ENCODE measurements at regions not wholly inside any gene's neighbourhood (a gene's known extent, or its start where the extent isn't known, plus 50 kb on each side); places are given as distances from the start of the nearest gene placed in this dataset.

GRCh38 chr6:818196-818595 lies 125.3 kb upstream of the EXOC2 start:
- Histone ChIP-seq H3K4me1 (ENCODE audit: control insufficient read depth in 1 of 2, insufficient read depth in 2 of 2, low read length in 2 of 2) (peaks cover 9 to 13% of the 10 kb centered on the region in 2 donors), H3K79me2 (ENCODE audit: insufficient read depth, low read length) (no peaks in the 10 kb centered on the region), H3K9ac (ENCODE audit: insufficient read depth, low read length, poor library complexity, severe bottlenecking) (no peak overlapping the region), H3K36me3 (replicated peaks in 1 of 2; ENCODE audit: control insufficient read depth in 1 of 2, insufficient read depth in 2 of 2, low read length in 2 of 2) (no peaks in the 10 kb centered on the region), H3K27me3 (ENCODE audit: control insufficient read depth in 2 of 2, insufficient read depth in 2 of 2, low read length in 2 of 2) (peaks cover 0 to 6% of the 10 kb centered on the region in 2 donors), H3K9me3 (replicated peaks in 1 of 2; ENCODE audit: control insufficient read depth in 1 of 2, insufficient read depth in 1 of 2, low read length in 2 of 2) (no peaks in the 10 kb centered on the region), H3K27ac (ENCODE audit: low read depth in 1 of 2, low read length in 2 of 2) (no peak overlapping the region), H3K4me2 (replicated peaks; ENCODE audit: extremely low read depth, low read length, poor library complexity, severe bottlenecking) (no peak overlapping the region), H3K4me3 (replicated peaks in 1 of 3; ENCODE audit: low read depth in 2 of 3, low read length in 3 of 3) (no peak overlapping the region), H4K20me1 (ENCODE audit: insufficient read depth, low read length) (no peaks in the 10 kb centered on the region), H2AFZ (ENCODE audit: insufficient read depth, low read depth, low read length, poor library complexity, severe bottlenecking) (no peak overlapping the region)
- H3K9me3 Mint-ChIP-seq: no peaks in the 10 kb centered on the region
- no peak overlapping the region for H3K27ac Mint-ChIP-seq
- no peak for TF ChIP-seq CTCF (IDR thresholded peaks at IDR 0.05)
- intact Hi-C loops (cut with micrococcal nuclease): no loop called here
- peaks cover 7 to 10% (median 7%) of the 10 kb centered on the region in 3 donors for H3K27me3 Mint-ChIP-seq (ENCODE audit: low read depth in 3 of 3)
- no peak for DNase-seq
- peaks cover 21% of the 10 kb centered on the region for H3K4me1 Mint-ChIP-seq
- H3K4me3 Mint-ChIP-seq: no peak overlapping the region
- peaks cover 0 to 3% of the 10 kb centered on the region in 2 donors for H3K36me3 Mint-ChIP-seq
- 95% methylated on average over 2 of the region's 2 CpGs for WGBS (ENCODE audit: insufficient coverage)

- TF ChIP-seq CTCF (IDR thresholded peaks at IDR 0.05): no peak
These were observed 123.7 kb upstream of the EXOC2 start for GRCh38 chr6:816510-817084.

More at GRCh38 chr6:816510-817084, 123.7 kb upstream of the EXOC2 start:
- WGBS (ENCODE audit: insufficient coverage): 33% methylated on average over 7 of the region's 11 CpGs
- Histone ChIP-seq H2AFZ (ENCODE audit: insufficient read depth, low read depth, low read length, poor library complexity, severe bottlenecking) (no peak overlapping the region), H3K9me3 (replicated peaks in 1 of 2; ENCODE audit: control insufficient read depth in 1 of 2, insufficient read depth in 1 of 2, low read length in 2 of 2) (no peaks in the 10 kb centered on the region), H3K36me3 (replicated peaks in 1 of 2; ENCODE audit: control insufficient read depth in 1 of 2, insufficient read depth in 2 of 2, low read length in 2 of 2) (no peaks in the 10 kb centered on the region), H4K20me1 (ENCODE audit: insufficient read depth, low read length) (no peaks in the 10 kb centered on the region), H3K27me3 (ENCODE audit: control insufficient read depth in 2 of 2, insufficient read depth in 2 of 2, low read length in 2 of 2) (peaks cover 0 to 2% of the 10 kb centered on the region in 2 donors), H3K4me3 (replicated peaks in 1 of 3; ENCODE audit: low read depth in 2 of 3, low read length in 3 of 3) (no peak overlapping the region), H3K79me2 (ENCODE audit: insufficient read depth, low read length) (no peaks in the 10 kb centered on the region), H3K4me1 (ENCODE audit: control insufficient read depth in 1 of 2, insufficient read depth in 2 of 2, low read length in 2 of 2) (peaks cover 9 to 13% of the 10 kb centered on the region in 2 donors), H3K4me2 (replicated peaks; ENCODE audit: extremely low read depth, low read length, poor library complexity, severe bottlenecking) (peak overlapping the region; percentile 20), H3K9ac (ENCODE audit: insufficient read depth, low read length, poor library complexity, severe bottlenecking) (no peak overlapping the region), H3K27ac (ENCODE audit: low read depth in 1 of 2, low read length in 2 of 2) (no peak overlapping the region)
- peaks cover 4 to 5% (median 5%) of the 10 kb centered on the region in 3 donors for H3K27me3 Mint-ChIP-seq (ENCODE audit: low read depth in 3 of 3)
- peak overlapping the region in 3 of 7 donors; percentile 19 to 62 (median 25) for H3K27ac Mint-ChIP-seq
- H3K4me1 Mint-ChIP-seq: peaks cover 21% of the 10 kb centered on the region
- peak overlapping the region; percentile 1 to 76 for H3K4me3 Mint-ChIP-seq
- peaks cover 0 to 3% of the 10 kb centered on the region in 2 donors for H3K36me3 Mint-ChIP-seq
- no peaks in the 10 kb centered on the region for H3K9me3 Mint-ChIP-seq
- intact Hi-C loops (cut with micrococcal nuclease): no loop called here
- DNase-seq: peak; percentile 45 to 62 (median 53)
